Iris pigment epithelial cell (primary cell): ENCODE measurements at regions not wholly inside any gene's neighbourhood (a gene's known extent, or its start where the extent isn't known, plus 50 kb on each side); places are given as distances from the start of the nearest gene placed in this dataset.
"Not testable (repeated sequence)": the region's sequence is repeated elsewhere in the genome, so short reads cannot be mapped to it uniquely, and the experiment has no call there.

Experiments
- DNase-seq: peaks from one replicate; pipeline ENCODE4 v3.0.0-alpha.2; 2011; ENCODE audit warnings: low read depth

DNA sequence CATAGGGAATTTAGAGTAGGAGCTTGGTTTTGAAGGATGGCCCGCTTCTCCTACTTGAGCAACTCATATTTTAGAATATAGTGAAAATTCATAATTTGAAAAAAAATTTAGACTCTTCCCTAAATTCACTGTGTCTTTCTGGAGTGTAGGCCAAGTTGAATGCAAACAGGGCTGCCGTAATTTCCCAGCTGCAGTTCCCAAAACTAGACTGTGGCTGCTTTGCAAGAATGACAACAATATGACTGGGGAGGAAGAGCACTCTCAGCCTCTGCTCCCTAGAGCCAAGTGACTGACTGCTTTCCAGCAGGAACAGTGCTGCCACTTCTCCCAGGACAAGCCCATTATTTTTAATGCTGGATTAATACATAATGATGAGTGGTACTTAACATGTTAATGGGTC is 209.0 kb downstream of the RHOU start:
- DNase-seq: no peak

DNA sequence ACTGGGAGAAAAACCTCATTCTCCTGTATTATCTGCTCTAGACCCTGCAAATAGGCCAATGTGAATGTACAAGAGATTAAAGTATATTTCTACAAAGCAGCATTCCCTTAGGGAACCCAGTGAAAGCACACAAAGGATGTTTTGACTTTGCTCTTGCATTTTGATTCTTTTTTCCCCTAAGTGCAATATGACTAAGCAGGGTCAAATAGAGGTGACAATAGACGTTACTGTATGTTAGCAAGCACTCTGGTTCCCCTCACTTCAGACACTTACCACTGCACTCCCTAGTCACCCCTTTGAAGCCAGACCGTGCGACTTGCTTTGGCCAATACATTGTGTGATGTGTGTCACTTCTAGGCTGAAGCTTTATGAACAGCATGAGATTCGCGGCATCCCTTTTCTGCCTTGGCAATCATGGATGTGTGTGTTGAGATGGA is 209.7 kb downstream of the RHOU start:
- peak; percentile 68 for DNase-seq

DNA sequence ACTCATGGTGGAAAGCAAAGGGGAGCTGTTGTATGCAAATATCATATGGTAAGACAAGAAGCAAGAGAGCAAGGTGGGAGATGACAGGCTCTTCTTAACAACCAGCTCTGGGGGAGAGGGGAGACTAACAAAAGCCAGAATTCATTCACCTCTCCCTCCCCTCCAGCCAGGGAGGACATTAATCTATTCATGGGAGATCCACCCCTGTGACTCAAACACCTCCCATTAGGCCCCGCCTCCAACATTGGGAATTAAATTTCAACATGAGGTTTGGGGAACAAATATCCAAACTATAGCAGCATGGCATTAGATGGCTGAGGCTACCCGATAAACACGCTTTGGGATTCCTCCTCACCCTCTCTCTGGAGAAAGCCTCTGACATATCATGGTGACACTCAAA is 210.6 kb downstream of the RHOU start:
- no peak for DNase-seq

DNA sequence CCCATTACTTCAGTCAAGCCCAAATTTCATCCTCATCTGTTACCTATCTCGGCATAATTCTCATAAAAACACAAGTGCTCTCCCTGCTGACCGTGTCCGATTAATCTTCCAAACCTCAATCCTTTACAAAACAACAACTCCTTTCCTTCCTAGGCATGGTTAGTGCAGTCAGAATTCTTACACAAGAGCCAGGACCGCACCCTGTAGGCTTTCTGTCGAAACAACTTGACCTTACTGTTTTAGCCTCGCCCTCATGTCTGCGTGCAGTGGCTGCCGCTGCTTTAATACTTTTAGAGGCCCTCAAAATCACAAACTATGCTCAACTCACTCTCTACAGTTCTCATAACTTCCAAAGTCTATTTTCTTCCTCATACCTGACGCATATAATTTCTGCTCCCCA is 214.3 kb downstream of the RHOU start:
- DNase-seq: not testable (repeated sequence)

DNA sequence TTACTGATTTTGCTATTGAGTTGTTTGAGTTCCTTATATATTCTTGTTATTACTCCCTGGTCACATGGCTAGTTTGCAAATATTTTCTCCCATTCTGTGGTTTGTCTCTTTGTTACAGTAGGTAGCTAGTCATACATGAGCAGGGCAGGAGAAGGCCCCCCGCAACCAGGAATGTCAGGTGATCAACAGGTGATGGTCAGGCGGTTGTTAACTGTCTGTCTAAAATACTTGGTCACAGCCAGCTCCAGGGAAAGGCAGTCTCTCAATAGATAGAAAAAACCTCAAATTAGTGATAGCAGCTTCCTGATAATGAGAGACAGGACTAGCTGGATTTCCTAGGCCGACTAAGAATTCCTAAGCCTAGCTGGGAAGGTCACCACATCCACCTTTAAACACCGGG is 217.9 kb downstream of the RHOU start:
- DNase-seq: no peak

DNA sequence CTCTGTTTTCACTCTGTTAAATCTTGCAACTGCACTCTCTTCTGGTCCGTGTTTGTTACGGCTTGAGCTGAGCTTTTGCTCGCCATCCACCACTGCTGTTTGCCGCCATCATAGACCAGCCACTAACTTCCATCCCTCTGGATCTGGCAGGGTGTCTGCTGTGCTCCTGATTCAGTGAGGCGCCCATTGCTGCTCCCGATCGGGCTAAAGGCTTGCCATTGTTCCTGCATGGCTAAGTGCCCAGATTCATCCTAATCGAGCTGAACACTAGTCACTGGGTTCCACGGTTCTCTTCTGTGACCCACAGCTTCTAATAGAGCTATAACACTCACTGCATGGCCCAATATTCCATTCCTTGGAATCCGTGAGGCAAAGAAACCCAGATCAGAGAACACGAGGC is 218.5 kb downstream of the RHOU start:
- DNase-seq: not testable (repeated sequence)

DNA sequence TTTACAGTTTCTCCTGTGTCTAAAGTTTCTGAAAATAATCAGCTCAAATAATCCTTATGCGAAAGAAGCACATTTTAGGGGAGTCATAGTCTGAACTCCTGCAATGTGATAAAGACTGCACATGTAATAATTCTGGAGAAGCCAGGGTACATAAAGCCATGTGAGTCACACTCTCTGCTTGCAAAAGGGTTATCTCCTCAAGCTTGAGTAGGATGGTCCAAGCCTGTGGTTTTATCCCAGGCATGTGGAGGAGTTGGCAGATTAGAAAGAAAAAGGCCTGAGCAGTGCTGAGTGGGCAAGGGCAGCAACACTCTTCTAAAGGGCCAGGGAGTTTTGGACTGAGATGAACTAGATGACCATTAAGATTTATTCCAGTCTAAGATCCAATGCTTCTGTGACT is 220.4 kb downstream of the RHOU start:
- DNase-seq: peak; percentile 77

DNA sequence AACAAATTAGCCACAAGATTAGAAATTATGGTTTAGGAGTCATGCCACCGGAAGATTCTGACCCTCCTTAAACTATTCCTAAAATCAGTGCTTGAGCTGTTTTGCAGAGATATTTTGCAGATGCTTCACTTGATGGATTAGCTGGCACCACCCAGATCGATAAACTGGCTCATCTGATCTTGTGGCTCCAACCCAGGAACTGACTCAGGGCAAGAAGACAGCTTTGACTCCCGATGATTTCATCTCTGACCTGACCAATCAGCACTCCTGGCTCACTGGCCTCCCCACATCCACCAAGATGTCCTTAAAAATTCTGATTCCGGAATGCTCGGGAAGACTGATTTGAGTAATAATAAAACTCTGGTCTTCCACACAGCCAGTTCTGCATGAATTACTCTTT is 221.6 kb downstream of the RHOU start:
- DNase-seq: no peak

DNA sequence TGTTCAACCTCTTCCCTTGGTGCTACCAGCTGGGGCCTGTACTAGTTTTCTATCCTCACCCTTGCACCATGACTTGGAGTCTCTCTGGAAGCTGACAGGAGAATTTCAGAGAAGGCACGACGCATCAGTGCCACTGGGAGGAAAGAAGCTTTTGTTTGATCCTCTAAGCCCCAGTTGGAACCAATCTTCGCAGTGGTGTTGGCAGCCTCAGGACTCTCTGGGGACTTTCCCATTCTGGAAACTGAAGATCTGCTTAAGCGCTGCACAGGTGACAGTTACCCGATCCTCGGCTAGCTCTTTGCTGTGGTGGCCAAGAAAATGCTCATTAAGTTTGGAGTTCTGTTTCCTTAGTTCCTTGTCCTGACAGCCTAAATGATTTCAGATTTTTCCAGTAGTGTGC is 222.3 kb downstream of the RHOU start:
- DNase-seq: no peak

DNA sequence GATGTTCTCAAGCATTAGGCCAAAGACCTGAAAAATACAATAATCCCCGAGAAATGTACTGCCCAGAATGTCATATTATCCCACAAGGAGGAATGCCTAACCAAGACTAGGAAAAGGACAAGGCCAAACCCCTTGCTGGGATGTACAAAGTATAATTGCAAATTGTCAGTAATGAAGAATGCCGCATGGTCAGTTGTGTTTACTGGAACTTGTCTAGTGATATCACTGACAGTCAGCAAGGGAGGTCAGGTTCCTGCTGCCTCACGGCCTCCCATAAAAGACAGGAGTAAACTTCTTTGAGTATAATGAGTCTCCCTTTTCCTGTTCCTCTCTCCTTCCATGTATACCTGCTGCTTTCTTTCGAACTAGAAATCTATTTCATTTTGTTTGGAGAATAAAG is 222.8 kb downstream of the RHOU start:
- no peak for DNase-seq

DNA sequence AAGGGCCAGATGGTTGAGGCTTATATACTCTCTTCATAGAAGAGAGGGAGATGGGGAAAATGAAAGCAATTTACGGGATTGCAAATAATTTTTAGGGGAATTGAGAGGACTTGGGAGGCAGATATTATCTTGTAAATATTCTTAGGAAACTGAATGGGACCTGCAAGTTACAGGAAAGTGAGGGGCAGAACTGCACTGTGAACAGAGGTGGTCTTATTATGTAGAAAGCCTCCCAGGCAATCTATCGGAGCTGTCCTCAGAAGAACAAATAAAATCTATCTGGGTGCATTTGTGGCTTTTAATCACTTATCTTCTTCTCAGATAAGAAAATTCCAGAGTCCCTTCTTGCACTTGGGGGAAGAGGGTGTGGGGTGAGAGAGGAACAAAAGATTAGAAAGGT is 223.5 kb downstream of the RHOU start:
- DNase-seq: no peak

DNA sequence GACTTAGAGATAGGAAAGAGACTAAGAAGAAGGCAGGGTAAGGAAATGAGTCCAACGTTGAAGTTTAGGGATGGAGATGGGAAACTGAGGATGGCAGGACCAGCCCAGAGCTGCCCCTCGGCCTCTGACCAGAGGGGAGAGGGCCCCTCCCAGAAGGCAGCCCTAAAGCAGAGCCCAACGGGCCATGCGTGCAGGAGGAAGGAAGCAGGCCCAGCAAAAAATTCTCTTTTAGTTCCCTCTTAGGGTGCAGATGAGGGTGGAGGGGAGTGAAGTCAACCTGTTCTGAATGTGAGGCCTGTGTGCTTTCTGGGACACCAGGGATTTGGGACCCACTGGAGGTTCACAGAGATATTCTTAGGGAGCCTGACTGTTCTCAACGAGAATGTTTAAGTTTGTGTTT is 225.4 kb downstream of the RHOU start:
- DNase-seq: no peak

DNA sequence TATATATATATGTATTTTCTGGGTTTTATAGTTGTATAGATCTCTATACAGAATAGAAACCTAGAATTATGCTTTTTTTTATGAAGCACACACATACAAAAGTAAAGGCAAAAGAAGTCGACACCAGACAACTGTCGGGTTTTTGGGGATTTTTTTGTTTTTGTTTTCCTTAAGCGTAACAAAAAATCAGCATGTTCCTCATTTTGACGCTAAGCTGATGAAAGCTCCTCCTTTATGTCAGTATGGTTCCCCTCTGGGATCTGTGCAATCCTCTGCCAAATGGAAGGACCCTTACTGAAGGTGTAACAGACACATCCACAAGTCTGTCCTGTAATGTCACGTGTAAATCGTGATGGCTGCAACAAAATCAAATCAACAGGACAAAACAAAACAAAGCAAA is 226.2 kb downstream of the RHOU start:
- DNase-seq: no peak

DNA sequence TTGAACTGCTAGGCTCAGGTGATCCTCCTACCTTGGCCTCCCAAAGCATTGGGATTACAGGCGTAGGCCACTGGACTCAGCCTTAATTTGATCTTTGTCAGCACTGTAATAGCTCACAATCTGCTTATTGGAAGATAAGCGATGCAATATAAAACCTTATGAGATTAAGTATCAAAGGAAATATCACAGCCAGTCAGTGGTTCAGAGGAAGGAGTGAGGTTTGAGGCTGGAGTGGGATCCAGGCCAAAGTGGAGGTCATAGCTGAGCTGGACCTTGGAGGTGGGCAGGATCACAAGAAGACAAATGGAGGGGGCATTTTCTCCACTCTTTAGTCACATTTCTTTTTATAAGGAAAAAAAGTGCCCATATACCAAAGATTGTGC is 228.5 kb downstream of the RHOU start:
- no peak for DNase-seq

DNA sequence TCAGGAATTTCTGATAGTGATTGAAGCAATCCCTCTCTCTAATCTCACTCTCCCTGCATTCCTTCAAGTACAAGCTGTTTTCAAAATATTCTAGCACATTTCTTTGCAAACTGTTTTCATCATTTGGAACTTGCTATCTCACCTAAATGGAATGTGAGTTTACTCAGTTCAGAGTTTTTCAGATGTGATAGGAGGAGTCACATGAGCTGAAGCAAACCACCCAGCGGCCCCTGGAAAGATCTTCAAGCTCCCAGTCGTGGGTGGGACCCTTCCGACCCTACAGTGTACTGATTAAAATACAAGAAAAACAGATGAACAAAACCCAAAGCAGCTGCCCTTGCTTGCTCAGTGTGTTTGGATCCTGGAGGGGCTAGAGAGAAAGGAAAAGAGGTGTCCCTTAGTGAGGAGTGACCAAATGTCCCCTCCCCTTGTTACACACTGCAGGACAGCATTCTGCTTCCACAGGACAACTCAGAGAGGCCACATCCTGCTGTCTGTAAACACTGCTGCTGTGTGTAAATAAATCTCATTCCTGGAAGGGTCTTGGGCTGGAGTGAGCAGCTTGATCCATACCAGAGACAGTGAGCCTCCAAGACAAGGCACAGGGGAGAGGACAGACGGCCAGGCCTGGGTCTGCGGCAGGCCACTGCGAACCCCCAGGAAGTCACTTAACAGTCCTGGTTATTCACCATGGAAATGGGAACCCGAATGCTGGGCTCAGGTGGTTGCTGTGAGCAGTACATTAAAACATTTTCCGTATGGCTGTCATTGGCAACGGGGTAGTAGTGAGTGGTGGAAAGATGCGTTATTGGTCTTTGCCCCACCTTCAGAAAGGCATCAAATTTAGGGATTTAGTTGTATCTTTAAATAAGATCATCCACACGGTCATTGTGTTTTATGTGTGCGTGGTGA is 229.2 kb downstream of the RHOU start:
- DNase-seq: peak; percentile 92

DNA sequence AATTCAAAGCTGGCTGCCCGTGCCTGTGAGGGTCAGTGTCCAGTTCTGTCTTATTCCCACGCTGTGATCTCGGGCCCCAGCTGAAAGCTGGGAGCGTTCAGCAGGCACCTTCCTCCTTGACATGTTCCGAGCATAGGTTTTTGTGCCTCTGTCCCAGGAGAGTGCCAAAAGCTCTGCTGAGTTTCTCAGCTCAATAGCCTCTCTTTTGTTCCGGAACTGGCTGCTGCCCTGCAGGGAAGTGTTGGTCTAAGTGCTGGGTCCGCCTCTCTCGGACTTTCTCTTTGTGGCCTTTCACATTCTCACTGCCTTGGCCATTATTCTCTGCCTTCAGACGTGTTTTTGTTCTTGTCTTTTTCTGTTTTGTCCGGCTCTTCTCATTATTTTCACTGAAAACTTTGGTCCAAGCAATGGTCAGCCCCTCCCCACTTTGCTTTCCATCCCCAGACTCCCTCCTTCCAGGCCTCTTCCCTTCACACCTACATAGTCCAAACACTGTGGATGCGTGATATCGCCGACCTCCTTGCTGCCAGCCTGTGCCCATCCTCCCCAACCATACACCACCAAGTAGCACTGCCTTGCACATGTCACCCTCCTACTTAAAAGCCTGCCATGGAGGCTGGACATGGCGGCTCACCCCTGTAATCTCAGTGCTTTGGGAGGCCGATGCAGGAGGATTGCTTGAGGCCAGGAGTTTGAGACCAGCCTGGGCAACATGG is 233.8 kb downstream of the RHOU start:
- DNase-seq: no peak

DNA sequence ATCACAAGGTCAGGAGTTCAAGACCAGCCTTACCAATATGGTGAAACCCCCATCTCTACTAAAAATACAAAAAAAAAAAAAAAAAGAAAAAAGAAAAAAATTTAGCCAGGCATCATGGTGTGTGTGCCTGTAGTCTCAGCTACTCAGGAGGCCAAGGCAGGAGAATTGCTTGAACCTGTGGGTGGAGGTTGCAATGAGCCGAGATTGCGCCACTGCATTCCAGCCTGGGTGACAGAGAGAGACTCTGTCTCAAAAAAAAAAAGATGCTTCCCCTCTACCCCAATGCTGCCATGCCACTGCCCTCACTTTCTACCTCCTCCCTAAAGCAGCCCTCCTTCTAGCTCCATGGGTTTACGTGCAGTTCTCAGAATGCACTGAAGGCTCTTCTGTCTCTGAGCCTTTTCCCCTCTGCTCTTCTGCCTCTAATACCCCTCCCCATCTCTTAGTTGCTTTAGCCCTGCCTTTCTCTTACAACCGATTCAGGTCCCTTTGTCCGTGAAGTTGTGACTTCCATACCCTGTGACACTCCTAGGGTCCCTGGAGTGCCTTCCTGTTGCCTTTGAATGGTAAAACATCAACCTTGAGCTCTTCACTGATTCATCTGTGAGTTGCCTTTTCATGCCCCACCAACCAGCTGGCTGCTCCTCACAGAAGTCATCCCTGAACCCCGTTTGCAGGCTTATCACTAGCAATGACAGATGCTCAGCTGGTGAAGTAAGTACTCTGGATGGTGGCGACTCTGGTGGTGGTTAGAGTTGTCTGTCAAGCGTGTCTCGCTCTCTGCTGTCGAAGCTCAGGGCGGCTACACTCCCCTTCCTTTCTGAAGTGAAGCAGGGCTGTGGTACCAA is 234.9 kb downstream of the RHOU start:
- DNase-seq: no peak

DNA sequence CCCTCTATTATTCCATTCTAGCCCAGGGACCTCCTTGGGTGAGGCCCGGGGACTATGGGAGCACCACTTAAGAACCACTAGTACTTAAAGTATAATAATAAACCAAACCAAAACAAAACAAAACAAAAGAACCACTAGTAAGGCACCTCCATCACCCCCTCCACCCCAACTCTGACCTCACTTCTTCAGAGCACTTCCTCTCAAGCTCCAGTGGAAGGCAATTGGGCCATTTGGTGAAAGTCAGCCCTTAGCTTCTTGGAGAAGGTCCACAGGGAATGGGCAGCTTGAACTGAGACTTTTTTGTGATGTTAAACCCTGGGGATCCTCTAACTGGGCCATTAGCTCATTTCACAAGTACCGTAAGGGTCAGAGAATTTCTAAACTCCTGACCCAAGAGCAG is 237.3 kb downstream of the RHOU start:
- no peak for DNase-seq

DNA sequence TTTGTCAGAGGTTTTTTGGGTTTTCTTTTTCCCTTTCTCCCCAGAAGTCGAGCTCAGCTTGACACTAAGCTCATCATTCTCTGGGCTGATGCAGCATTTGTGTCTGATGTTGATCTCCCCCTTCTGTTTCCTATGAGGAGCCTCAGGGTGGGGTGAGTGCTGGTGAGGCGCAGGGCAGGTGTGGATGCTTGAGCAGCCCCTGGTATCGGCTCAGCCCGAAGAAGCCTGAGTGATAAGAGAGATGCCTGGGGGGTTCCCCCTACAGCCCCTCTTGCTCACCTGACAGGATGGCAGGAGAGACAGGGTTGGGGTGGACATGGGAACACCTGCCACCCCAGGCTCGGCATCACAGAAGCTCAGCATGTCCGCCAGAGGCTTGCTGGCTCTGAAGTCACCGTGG is 239.0 kb downstream of the RHOU start:
- DNase-seq: no peak

DNA sequence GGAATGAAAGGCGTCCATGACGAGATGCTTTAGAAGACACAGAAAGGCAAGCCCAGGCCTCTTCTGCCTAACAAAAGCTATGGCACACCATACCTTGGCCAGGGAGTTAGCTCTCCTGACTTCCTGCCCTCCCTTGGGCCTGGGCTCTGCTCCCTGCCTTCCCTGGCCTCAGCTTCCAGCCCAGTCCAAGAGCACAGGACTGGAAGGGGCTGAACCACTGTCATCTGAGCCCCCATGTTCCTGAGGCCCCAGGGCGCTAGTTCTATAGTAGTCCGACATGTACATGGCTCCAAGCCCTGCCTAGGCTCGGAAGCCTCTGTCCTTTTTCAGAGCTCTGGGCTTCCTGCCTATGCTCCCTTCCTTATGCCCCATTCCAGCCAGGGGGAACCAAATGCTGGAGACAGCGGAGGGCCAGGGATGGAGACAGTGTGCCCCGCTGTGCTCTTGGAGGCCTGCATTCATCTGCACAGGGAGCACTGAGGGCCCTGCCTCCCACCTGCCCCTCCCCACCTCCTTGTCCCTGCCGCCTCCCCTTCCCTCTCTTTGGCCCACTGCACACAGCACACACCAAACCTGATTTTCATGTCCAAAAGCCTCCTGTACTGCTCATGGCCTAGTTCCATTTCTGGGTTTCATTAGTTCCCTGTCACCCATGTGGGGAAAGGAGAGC is 240.1 kb downstream of the RHOU start:
- no peak for DNase-seq

DNA sequence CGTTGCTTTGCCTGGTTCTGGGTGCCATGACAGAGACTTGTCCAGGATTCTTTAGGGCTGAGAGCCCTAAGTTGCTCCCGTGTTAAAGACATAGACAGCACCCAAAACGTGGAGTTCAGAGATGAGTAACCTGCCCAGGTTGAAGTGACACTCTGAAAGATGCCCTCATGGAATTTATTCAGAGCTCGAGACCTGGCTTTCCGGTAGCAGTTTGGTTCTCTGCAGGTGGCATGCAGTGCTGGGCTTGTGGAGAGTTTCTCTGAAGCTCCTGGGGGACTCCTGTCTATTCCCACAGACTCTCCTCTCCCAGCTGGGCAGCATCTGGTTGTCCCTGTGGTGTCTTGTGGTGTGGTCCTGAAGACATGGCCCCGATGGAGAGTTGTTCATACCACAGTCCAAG is 241.0 kb downstream of the RHOU start:
- DNase-seq: no peak

DNA sequence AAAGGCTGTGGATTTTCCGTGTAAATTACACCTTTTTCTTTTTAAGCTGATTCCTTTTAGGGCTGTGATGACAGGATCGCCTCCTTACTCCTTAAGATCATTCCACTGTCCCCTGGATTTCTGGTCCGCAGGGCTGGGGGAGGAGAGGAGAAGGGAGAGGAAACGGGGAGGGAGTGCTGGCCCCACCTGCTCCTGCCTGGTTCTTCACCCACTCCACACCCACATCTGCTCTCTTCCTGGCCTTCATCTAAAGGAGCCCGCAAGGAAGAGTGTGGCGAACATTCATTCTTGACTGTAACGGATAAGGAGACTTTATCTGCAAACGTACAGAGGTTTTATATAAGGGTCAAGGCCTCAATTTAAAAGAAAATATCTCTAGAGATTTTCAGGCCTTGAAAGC is 242.0 kb downstream of the RHOU start:
- no peak for DNase-seq
